Astrocyte of the spinal cord (primary cell): ENCODE measurements at regions not wholly inside any gene's neighbourhood (a gene's known extent, or its start where the extent isn't known, plus 50 kb on each side); places are given as distances from the start of the nearest gene placed in this dataset.

Experiments
- DNase-seq: peaks from one replicate; pipeline ENCODE4 v3.0.0; 2011; ENCODE audit warnings: low read depth, low spot score
- H3K4me3 ChIP-seq: 2 replicates; pipeline ENCODE4 v1.5.1; 2011; ENCODE audit warnings: low read depth, mild to moderate bottlenecking, low read length, moderate library complexity
- CTCF ChIP-seq: IDR thresholded peaks from 2 replicates; pipeline ENCODE4 v1.5.1; 2012; ENCODE audit warnings: low read depth, mild to moderate bottlenecking, low read length, inconsistent platforms
- in situ Hi-C: cut with HindIII; loops from 2 replicates; pipeline ENCODE4 v1.10.0; 2017; ENCODE audit warnings: low sequenced_read_pairs

- no peak for TF ChIP-seq CTCF
- no peak for DNase-seq
- in situ Hi-C loops, result no loop called here
- no peak overlapping the region for H3K4me3 ChIP-seq
Measured at GRCh38 chr10:78820007-78820362, 248.8 kb upstream of the ZMIZ1 start.

- DNase-seq, result no peak
- in situ Hi-C loops, result no loop called here
- TF ChIP-seq CTCF, result no peak
- no peak overlapping the region for H3K4me3 ChIP-seq
Measured at GRCh38 chr10:78821052-78821451, 247.7 kb upstream of the ZMIZ1 start.

DNA sequence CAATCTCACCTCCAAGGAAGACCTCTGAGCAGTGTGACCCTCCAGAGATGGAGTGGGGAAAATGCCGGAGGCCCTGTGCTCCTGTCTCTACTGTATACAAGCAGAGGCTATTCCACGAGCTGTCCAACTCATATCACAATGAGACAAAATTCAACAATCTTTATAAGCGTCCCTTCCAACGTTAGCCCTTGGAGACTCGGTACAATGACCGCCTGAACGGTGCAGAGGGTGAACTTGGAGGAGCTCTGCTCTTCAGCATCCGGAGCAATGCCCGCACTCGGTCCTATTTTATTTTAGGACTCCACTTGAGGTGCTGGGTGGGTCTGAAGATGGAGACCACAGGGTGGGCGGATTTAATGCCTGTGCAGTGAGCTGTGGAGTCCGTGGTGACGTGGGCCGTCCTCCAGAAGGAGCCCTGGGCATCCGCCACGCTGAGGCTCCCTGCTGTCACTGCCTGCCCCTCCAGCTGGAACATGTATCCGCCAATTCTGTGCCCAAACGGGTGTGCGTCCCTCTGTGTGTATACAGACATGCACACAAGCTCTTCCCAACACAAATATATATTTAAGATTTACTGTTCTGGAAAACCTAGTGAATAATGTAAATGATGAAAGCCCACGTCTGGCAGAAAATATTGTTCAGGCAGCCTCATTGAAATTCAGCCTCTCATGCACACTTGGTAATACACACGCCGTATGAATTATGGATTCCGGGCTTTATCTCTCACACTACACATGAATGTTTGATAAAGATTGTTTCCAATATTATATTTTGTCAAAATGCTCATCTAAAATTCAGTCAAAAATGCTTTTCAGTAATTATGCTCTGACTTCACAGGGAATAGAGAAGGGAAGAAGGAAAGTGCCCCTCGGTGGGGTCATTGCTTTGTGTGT is 239.9 kb upstream of the ZMIZ1 start:
- in situ Hi-C loops, result no loop called here
- no peak for DNase-seq
- TF ChIP-seq CTCF, result no peak
- no peak overlapping the region for H3K4me3 ChIP-seq

- peak; percentile 20 for DNase-seq
- in situ Hi-C loops, result no loop called here
- H3K4me3 ChIP-seq, result no peak overlapping the region
- no peak for TF ChIP-seq CTCF
Measured at GRCh38 chr10:78829565-78829964, 239.2 kb upstream of the ZMIZ1 start.

- no peak overlapping the region for H3K4me3 ChIP-seq
- no peak for TF ChIP-seq CTCF
- in situ Hi-C loops, result no loop called here
- DNase-seq, result peak; percentile 49
Measured at GRCh38 chr10:78830062-78830975, 238.4 kb upstream of the ZMIZ1 start.

- no peak for TF ChIP-seq CTCF
- DNase-seq, result no peak
- in situ Hi-C loops, result no loop called here
- H3K4me3 ChIP-seq, result no peak overlapping the region
Measured at GRCh38 chr10:78830976-78831375, 237.8 kb upstream of the ZMIZ1 start.
